ENCODE measurements at regions not wholly inside any gene's neighbourhood (a gene's known extent, or its start where the extent isn't known, plus 50 kb on each side); places are given as distances from the start of the nearest gene placed in this dataset.

DNA sequence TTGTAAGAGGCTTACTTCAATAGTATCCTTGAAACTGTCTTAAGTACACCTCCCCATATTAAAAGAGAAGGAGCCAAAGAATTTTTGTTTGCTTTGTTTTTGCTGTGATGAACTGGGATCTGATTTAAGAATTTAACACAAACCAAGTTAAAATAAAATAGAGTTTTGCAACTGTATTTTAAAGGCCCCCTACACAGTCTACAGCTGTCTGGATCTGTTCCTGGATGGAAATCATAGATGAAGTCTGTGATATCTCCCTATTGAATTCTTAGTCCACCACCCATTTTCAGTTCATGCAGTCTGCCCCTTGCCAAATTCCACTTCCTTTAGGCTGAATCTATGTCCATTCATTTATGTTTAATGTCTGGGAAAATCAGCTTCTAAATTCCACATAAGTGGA lies 169.8 kb upstream of the MEOX2 start:
- ChIA-PET CTCF (no interaction called here), POLR2A (ENCODE audit: unreplicated experiment) (no interaction called here)
- Histone ChIP-seq H3K4me3 (ENCODE audit: insufficient read depth, low read depth, low read length) (no peak overlapping the region), H4K91ac (ENCODE audit: insufficient read depth, low read depth, low read length) (no peak overlapping the region), H3K9me1 (ENCODE audit: insufficient read depth, low read length) (no peaks in the 10 kb centered on the region), H3K27me3 (ENCODE audit: control insufficient read depth, insufficient read depth, low read length) (no peaks in the 10 kb centered on the region), H2BK5ac (ENCODE audit: low read depth, low read length, poor library complexity, severe bottlenecking) (no peak overlapping the region), H2BK15ac (ENCODE audit: low read depth, low read length) (no peak overlapping the region), H3K23ac (ENCODE audit: low read depth, low read length) (no peak overlapping the region), H2BK20ac (ENCODE audit: low read depth, low read length) (no peak overlapping the region), H2AK9ac (replicated peaks; ENCODE audit: low read depth, low read length, poor library complexity) (no peak overlapping the region), H2AFZ (replicated peaks; ENCODE audit: low read length, poor library complexity) (no peak overlapping the region), H2AK5ac (ENCODE audit: low read depth, low read length) (no peak overlapping the region), H3K56ac (ENCODE audit: extremely low read depth, insufficient read depth, low read length) (no peak overlapping the region), H3K4ac (ENCODE audit: low read depth, low read length) (no peak overlapping the region), H3K18ac (ENCODE audit: low read depth, low read length) (no peak overlapping the region), H3K79me1 (ENCODE audit: low read depth in 1 of 2, low read length in 2 of 2) (no peaks in the 10 kb centered on the region), H3K9me3 (ENCODE audit: control insufficient read depth, insufficient read depth, low read length) (no peaks in the 10 kb centered on the region), H3K4me1 (ENCODE audit: control insufficient read depth, insufficient read depth, low read length) (no peaks in the 10 kb centered on the region), H3K36me3 (ENCODE audit: control insufficient read depth, insufficient read depth, low read length) (no peaks in the 10 kb centered on the region), H3K9ac (ENCODE audit: low read depth, low read length) (no peak overlapping the region), H2BK120ac (ENCODE audit: low read depth, low read length) (no peak overlapping the region), H4K8ac (ENCODE audit: low read depth in 2 of 2, low read length in 2 of 2) (no peak overlapping the region), H4K5ac (ENCODE audit: low read depth, low read length) (no peak overlapping the region), H3K27ac (ENCODE audit: insufficient read depth, low read length) (no peak overlapping the region), H4K20me1 (ENCODE audit: insufficient read depth, low read length) (no peaks in the 10 kb centered on the region), H3K4me2 (ENCODE audit: low read depth, low read length) (no peak overlapping the region), H3K14ac (replicated peaks; ENCODE audit: low read depth, low read length) (no peak overlapping the region)
- in situ Hi-C loops (cut with MboI; ENCODE audit: low sequenced_read_pairs) = no loop called here
- ATAC-seq (ENCODE audit: low read depth) = no peak
- DNase-seq = no peak
- dilution Hi-C loops (cut with HindIII; ENCODE audit: low sequenced_read_pairs, unreplicated experiment) = no loop called here
- no TSS peak for BruUV-seq (replicated peaks)
- TF ChIP-seq MAFK (IDR thresholded peaks at IDR 0.05; ENCODE audit: low read depth, low read length) = no peak
- TF ChIP-seq NFE2L2 (IDR thresholded peaks at IDR 0.05; ENCODE audit: low read depth, low read length) = no peak
- TF ChIP-seq POLR2A (IDR thresholded peaks at IDR 0.05; ENCODE audit: low read depth, low read length) = no peak
- TF ChIP-seq, protein P1, sequence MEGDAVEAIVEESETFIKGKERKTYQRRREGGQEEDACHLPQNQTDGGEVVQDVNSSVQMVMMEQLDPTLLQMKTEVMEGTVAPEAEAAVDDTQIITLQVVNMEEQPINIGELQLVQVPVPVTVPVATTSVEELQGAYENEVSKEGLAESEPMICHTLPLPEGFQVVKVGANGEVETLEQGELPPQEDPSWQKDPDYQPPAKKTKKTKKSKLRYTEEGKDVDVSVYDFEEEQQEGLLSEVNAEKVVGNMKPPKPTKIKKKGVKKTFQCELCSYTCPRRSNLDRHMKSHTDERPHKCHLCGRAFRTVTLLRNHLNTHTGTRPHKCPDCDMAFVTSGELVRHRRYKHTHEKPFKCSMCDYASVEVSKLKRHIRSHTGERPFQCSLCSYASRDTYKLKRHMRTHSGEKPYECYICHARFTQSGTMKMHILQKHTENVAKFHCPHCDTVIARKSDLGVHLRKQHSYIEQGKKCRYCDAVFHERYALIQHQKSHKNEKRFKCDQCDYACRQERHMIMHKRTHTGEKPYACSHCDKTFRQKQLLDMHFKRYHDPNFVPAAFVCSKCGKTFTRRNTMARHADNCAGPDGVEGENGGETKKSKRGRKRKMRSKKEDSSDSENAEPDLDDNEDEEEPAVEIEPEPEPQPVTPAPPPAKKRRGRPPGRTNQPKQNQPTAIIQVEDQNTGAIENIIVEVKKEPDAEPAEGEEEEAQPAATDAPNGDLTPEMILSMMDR (conservative IDR thresholded peaks at IDR 0.05; ENCODE audit: low read depth, low read length) = no peak
- no peak for TF ChIP-seq RAD21 (IDR thresholded peaks at IDR 0.05; ENCODE audit: low read length)
- TF ChIP-seq CHD1 (IDR thresholded peaks at IDR 0.05; ENCODE audit: low read depth, low read length) = no peak
- TF ChIP-seq SMC3 (IDR thresholded peaks at IDR 0.05; ENCODE audit: low read depth, low read length) = no peak
- no peak for TF ChIP-seq RFX5 (IDR thresholded peaks at IDR 0.05; ENCODE audit: low read depth, low read length)
- TF ChIP-seq BHLHE40 (IDR thresholded peaks at IDR 0.05; ENCODE audit: low read depth, low read length) = no peak
- no peak for TF ChIP-seq MXI1 (IDR thresholded peaks at IDR 0.05; ENCODE audit: borderline replicate concordance, low read depth, low read length)
- no peak for TF ChIP-seq CEBPB (IDR thresholded peaks at IDR 0.05; ENCODE audit: low read depth, low read length)
- TF ChIP-seq FOS (IDR thresholded peaks at IDR 0.05; ENCODE audit: low read depth, low read length) = no peak
- TF ChIP-seq, protein P2, sequence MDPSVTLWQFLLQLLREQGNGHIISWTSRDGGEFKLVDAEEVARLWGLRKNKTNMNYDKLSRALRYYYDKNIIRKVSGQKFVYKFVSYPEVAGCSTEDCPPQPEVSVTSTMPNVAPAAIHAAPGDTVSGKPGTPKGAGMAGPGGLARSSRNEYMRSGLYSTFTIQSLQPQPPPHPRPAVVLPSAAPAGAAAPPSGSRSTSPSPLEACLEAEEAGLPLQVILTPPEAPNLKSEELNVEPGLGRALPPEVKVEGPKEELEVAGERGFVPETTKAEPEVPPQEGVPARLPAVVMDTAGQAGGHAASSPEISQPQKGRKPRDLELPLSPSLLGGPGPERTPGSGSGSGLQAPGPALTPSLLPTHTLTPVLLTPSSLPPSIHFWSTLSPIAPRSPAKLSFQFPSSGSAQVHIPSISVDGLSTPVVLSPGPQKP (IDR thresholded peaks at IDR 0.05; ENCODE audit: borderline replicate concordance, low read depth, low read length) = no peak
- TF ChIP-seq, protein P3, sequence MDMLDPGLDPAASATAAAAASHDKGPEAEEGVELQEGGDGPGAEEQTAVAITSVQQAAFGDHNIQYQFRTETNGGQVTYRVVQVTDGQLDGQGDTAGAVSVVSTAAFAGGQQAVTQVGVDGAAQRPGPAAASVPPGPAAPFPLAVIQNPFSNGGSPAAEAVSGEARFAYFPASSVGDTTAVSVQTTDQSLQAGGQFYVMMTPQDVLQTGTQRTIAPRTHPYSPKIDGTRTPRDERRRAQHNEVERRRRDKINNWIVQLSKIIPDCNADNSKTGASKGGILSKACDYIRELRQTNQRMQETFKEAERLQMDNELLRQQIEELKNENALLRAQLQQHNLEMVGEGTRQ (IDR thresholded peaks at IDR 0.05; ENCODE audit: low read depth, low read length) = no peak
- intact Hi-C loops (cut with micrococcal nuclease) = no loop called here
